ENCODE measurements at regions not wholly inside any gene's neighbourhood (a gene's known extent, or its start where the extent isn't known, plus 50 kb on each side); places are given as distances from the start of the nearest gene placed in this dataset.

DNA sequence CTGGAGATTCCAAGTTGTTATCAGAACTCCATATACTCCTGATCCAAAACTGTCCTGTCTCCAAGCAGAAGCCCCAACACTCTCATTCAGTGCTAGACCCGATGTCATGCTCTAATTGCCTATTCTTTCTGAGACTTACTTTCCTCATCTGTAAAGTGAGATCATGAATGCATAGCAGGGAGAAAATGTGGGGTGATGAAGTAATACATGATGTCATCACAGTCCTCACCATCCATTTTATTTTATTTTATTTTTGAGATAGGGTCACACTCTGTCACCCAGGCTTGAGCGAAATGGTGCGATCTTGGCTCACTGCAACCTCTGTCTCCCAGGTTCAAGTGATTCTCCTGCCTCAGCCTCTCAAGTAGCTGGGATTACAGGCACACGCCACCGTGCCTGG, 1554.0 kb upstream of the ADGRL3 start:
- TF ChIP-seq, protein P1, sequence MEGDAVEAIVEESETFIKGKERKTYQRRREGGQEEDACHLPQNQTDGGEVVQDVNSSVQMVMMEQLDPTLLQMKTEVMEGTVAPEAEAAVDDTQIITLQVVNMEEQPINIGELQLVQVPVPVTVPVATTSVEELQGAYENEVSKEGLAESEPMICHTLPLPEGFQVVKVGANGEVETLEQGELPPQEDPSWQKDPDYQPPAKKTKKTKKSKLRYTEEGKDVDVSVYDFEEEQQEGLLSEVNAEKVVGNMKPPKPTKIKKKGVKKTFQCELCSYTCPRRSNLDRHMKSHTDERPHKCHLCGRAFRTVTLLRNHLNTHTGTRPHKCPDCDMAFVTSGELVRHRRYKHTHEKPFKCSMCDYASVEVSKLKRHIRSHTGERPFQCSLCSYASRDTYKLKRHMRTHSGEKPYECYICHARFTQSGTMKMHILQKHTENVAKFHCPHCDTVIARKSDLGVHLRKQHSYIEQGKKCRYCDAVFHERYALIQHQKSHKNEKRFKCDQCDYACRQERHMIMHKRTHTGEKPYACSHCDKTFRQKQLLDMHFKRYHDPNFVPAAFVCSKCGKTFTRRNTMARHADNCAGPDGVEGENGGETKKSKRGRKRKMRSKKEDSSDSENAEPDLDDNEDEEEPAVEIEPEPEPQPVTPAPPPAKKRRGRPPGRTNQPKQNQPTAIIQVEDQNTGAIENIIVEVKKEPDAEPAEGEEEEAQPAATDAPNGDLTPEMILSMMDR (IDR thresholded peaks at IDR 0.05; ENCODE audit: insufficient read depth, low read length, missing control alignments), result no peak
- ChIA-PET CTCF (no interaction called here), POLR2A (no interaction called here)
- H3K4me3 ChIP-seq (ENCODE audit: low read depth, low read length), result no peak overlapping the region
- no peak for DNase-seq (ENCODE audit: low read depth, low spot score)

DNA sequence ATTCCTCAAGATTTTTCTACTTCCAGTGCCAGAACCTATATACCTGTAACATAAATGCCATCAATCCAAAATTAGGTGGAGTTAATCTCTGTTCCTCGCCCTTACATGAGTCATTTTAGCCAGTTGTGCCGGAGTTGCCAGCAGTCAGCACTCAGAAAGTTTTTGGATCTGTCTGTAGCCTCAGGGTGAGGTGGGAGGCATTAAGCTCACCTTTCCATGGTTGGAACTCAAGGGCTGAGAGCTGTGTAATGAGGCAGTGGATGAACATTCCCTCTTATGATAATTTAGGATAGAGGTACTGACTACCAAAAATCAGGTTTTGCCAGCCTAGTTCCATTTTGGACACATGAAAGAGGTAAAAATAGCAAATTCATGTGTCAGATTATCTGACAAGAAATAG, 1553.1 kb upstream of the ADGRL3 start:
- TF ChIP-seq, protein P1 (IDR thresholded peaks at IDR 0.05; ENCODE audit: insufficient read depth, low read length, missing control alignments), result no peak
- CTCF ChIA-PET, result no interaction called here
- no peak overlapping the region for H3K4me3 ChIP-seq (ENCODE audit: low read depth, low read length)
- no peak for DNase-seq (ENCODE audit: low read depth, low spot score)
- POLR2A ChIA-PET, result no interaction called here

DNA sequence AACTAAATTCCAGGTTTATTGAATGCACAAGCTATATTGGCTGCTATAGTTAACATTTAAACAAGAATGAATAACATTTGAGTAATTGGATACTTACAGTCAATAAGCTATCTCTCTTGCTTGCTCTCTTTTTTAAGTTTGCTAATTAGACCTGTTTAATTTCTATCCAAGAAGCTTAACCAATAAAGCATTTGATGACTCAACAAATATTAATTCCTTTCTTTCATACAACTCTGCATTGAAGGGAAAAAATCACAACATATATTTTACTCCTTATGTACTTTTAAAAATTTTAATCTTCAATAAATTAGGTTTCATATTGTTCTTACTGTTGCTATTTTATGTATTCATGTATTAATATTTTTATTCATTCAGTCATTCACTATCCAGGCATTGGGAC, 1552.6 kb upstream of the ADGRL3 start:
- no peak for DNase-seq (ENCODE audit: low read depth, low spot score)
- TF ChIP-seq, protein P1 (IDR thresholded peaks at IDR 0.05; ENCODE audit: insufficient read depth, low read length, missing control alignments), result no peak
- ChIA-PET CTCF (no interaction called here), POLR2A (no interaction called here)
- no peak overlapping the region for H3K4me3 ChIP-seq (ENCODE audit: low read depth, low read length)

DNA sequence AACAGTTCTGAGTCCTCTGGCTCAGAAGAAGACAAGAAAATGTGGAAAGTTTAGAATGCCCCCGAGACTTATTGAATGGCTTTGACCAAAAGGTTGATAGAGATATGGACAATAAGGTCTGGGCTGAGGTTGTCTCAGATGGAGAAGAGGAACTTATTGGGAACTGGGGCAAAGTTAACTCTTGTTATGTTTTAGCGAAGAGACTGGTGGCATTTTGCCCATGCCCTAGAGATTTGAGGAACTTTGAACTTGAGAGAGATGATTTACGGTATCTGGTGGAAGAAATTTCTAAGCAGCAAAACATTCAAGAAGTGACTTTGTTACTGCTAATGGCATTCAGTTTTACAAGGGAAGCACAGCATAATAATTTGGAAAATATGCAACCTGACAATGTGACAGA, 1549.3 kb upstream of the ADGRL3 start:
- CTCF ChIA-PET, result no interaction called here
- H3K4me3 ChIP-seq (ENCODE audit: low read depth, low read length), result no peak overlapping the region
- POLR2A ChIA-PET, result no interaction called here
- no peak for DNase-seq (ENCODE audit: low read depth, low spot score)
- TF ChIP-seq, protein P1 (IDR thresholded peaks at IDR 0.05; ENCODE audit: insufficient read depth, low read length, missing control alignments), result no peak

DNA sequence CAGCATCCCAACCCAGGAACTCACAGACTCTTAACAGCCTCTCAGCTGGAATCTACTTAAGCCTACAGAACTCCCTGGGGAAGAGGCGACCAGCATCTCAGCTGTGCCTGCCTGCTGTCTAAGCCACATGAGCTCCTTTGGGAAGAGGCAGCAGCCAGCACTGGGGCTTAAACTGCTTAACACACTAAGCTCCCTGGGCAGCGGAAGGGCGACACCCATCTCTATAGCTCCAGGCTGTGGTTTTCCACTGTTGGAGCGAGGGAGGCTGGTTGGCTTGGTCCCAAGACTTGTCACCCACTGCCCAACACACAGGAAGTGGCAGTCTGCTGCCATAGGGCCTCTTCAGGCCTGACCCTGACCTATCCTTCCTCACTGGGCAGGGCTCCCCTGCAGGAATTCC, 1544.1 kb upstream of the ADGRL3 start:
- H3K4me3 ChIP-seq (ENCODE audit: low read depth, low read length), result no peak overlapping the region
- no peak for DNase-seq (ENCODE audit: low read depth, low spot score)
- ChIA-PET POLR2A (no interaction called here), CTCF (no interaction called here)
- TF ChIP-seq, protein P1 (IDR thresholded peaks at IDR 0.05; ENCODE audit: insufficient read depth, low read length, missing control alignments), result no peak

DNA sequence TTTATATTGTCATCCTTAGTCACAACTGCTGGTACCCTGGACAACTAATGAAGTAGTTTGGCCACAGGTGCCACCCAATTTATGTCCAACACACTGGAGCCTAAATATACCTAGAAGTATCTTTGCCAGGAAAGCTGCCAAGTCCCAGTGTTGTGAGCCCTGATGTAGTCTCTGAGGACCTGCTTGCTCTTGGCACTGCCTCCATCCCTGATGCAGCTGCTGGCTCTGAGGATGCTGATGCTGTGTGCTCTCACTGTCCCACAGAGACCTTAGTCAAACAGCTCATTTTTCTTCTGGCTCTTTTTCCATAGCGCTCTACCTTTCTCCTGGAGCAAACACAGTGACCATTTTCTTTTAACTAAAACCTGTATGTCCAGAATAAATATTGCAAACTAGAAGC, 1535.4 kb upstream of the ADGRL3 start:
- no peak overlapping the region for H3K4me3 ChIP-seq (ENCODE audit: low read depth, low read length)
- TF ChIP-seq, protein P1 (IDR thresholded peaks at IDR 0.05; ENCODE audit: insufficient read depth, low read length, missing control alignments), result no peak
- ChIA-PET POLR2A (no interaction called here), CTCF (no interaction called here)
- DNase-seq (ENCODE audit: low read depth, low spot score), result no peak
